Sigmoid colon (tissue), 6 donors: ENCODE measurements at regions not wholly inside any gene's neighbourhood (a gene's known extent, or its start where the extent isn't known, plus 50 kb on each side); places are given as distances from the start of the nearest gene placed in this dataset.

Experiments
- DNase-seq: peaks from one replicate; pipeline ENCODE4 v3.0.0-alpha.2; 2019
- H3K27ac ChIP-seq, 4 donors: fragments of 200-600 bp; sonication (generic); one replicate each; pipeline ENCODE4 v1.5.1; 2016 to 2019; ENCODE audit warnings: mild to moderate bottlenecking in 1 of 4
- H3K27me3 ChIP-seq, 3 donors: fragments of 200-600 bp; sonication (generic); one replicate each; pipeline ENCODE4 v1.5.1; 2019; ENCODE audit warnings: mild to moderate bottlenecking in 1 of 3
- H3K36me3 ChIP-seq, 4 donors: fragments of 200-600 bp; sonication (generic); one replicate each; pipeline ENCODE4 v1.5.1; 2016 to 2019
- H3K4me1 ChIP-seq, 4 donors: fragments of 200-600 bp; sonication (generic); one replicate each; pipeline ENCODE4 v1.5.1; 2017 to 2019
- H3K4me3 ChIP-seq, 4 donors: fragments of 200-600 bp; sonication (generic); one replicate each; pipeline ENCODE4 v1.5.1; 2017 to 2019; ENCODE audit warnings: mild to moderate bottlenecking in 2 of 4, moderate library complexity in 1 of 4
- H3K9me3 ChIP-seq, 4 donors: fragments of 200-600 bp in 3 of 4; sonication (generic) in 3 of 4; one replicate each; pipeline versions ENCODE4 v1.5.1 to v1.6.1; 2013 to 2019
- CTCF ChIP-seq, 4 experiments: fragments of 450-650 bp in 3 of 4; fragments of 200-600 bp in 1 of 4; IDR thresholded peaks; one replicate each; pipeline ENCODE4 v1.5.1; 2016 to 2019; ENCODE audit warnings: antibody characterized with exemption in 4 of 4, mild to moderate bottlenecking in 3 of 4, moderate library complexity in 2 of 4
- EP300 ChIP-seq, 4 donors: sonication (generic); formaldehyde crosslinking; IDR thresholded peaks; one replicate each; pipeline ENCODE4 v1.6.1; 2017; ENCODE audit warnings: antibody characterized with exemption in 4 of 4
- POLR2A ChIP-seq, 2 donors: fragments of 450-650 bp; IDR thresholded peaks; one replicate each; pipeline ENCODE4 v1.6.1; 2016; ENCODE audit warnings: antibody characterized with exemption in 2 of 2, mild to moderate bottlenecking in 2 of 2, moderate library complexity in 2 of 2
- POLR2AphosphoS5 ChIP-seq, 4 donors: sonication (generic); formaldehyde crosslinking; IDR thresholded peaks; one replicate each; pipeline ENCODE4 v1.6.1; 2017; ENCODE audit warnings: antibody characterized with exemption in 4 of 4
- WGBS, 2 donors: extraction: QIAGEN DNeasy Blood & Tissue Kit; methylation state at CpG; one replicate each; pipeline ENCODE4 v1.1.7; 2013; 5-methylcytosine and 5-hydroxymethylcytosine counted together
- intact Hi-C: fragments of 100-400 bp; cut with DNase I; formaldehyde crosslinking; loops from one replicate; pipeline ENCODE4 v1.15.1; 2023
- donor health status: healthy with polysubstance abuse.
- donor health status: healthy.

GRCh38 chrY:21121065-21121464, 365.2 kb downstream of the RPS4Y2 start:
- DNase-seq: no peak
- H3K36me3 ChIP-seq: no peaks in the 10 kb centered on the region
- no peaks in the 10 kb centered on the region for H3K4me1 ChIP-seq
- intact Hi-C loops: no loop called here
- H3K4me3 ChIP-seq: no peak overlapping the region
- no peak for TF ChIP-seq CTCF (IDR thresholded peaks at IDR 0.05)
- no peak for TF ChIP-seq EP300 (IDR thresholded peaks at IDR 0.05)
- no peak for TF ChIP-seq POLR2A (IDR thresholded peaks at IDR 0.05)
- no peak for TF ChIP-seq POLR2AphosphoS5 (IDR thresholded peaks at IDR 0.05)
- 93 to 96% methylated on average over 1 of the region's 1 CpG for WGBS, 2 donors
- H3K9me3 ChIP-seq: no peaks in the 10 kb centered on the region
- H3K27me3 ChIP-seq: no peaks in the 10 kb centered on the region
- H3K27ac ChIP-seq: no peak overlapping the region

- no peaks in the 10 kb centered on the region for H3K36me3 ChIP-seq
- no peaks in the 10 kb centered on the region for H3K27me3 ChIP-seq
- no peak for DNase-seq
- no peaks in the 10 kb centered on the region for H3K4me1 ChIP-seq
- intact Hi-C loops: no loop called here
- no peak for TF ChIP-seq POLR2A (IDR thresholded peaks at IDR 0.05)
- TF ChIP-seq CTCF (IDR thresholded peaks at IDR 0.05): no peak
- TF ChIP-seq EP300 (IDR thresholded peaks at IDR 0.05): no peak
- no peak for TF ChIP-seq POLR2AphosphoS5 (IDR thresholded peaks at IDR 0.05)
- WGBS, 2 donors: 78 to 92% methylated on average over 1 of the region's 1 CpG
- no peak overlapping the region for H3K4me3 ChIP-seq
- H3K27ac ChIP-seq: no peak overlapping the region
- no peaks in the 10 kb centered on the region for H3K9me3 ChIP-seq
Measured at GRCh38 chrY:21135591-21135990, 375.5 kb upstream of the RBMY1B start.

DNA sequence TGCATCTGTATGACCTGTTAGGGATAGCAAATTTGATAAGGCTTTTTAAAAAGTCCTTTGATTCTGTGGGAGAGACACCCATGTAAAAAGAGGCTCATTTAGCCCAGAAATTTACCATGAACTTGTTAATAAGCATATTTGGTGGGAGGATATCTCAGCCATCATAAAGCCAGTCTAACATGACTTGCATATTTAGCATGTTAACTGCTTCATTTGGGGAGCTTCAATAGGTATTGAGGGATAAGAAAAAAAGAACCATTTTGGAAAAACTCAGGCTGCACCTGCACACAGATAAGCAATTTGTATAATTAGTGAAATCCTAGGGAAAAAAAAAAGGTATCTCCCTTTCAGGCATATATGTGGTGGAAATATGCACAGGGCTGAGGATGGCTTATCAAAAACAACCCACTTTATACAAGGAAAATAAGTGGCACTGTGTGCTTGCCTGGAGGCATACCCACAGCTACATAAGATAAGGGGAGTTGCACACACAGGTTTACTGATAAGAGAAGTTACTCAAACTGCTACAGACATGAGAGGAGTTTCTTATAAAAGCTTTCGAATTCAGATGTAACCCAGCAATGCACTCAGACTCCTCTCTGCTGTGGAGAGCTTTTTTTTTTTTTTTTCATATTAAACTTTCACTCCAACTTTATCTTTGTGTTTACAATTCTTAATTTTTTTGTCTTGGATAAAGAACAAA, 372.9 kb upstream of the RBMY1B start:
- no peak overlapping the region for H3K4me3 ChIP-seq

GRCh38 chrY:21146331-21146730, 364.8 kb upstream of the RBMY1B start:
- Histone ChIP-seq H3K4me1 (no peaks in the 10 kb centered on the region), H3K27me3 (no peaks in the 10 kb centered on the region), H3K27ac (no peak overlapping the region), H3K4me3 (no peak overlapping the region), H3K36me3 (no peaks in the 10 kb centered on the region), H3K9me3 (no peaks in the 10 kb centered on the region)
- 91 to 93% methylated on average over 1 of the region's 1 CpG for WGBS, 2 donors
- no peak for TF ChIP-seq CTCF (IDR thresholded peaks at IDR 0.05)
- no peak for TF ChIP-seq POLR2AphosphoS5 (IDR thresholded peaks at IDR 0.05)
- no peak for TF ChIP-seq EP300 (IDR thresholded peaks at IDR 0.05)
- TF ChIP-seq POLR2A (IDR thresholded peaks at IDR 0.05): no peak
- DNase-seq: no peak
- intact Hi-C loops: no loop called here

More for the DNA sequence above, 372.9 kb upstream of the RBMY1B start:
- Histone ChIP-seq H3K27me3 (no peaks in the 10 kb centered on the region), H3K27ac (no peak overlapping the region), H3K9me3 (no peaks in the 10 kb centered on the region), H3K4me1 (no peaks in the 10 kb centered on the region), H3K36me3 (no peaks in the 10 kb centered on the region)
- 33 to 37% methylated on average over 1 of the region's 1 CpG for WGBS, 2 donors
- intact Hi-C loops: no loop called here
- TF ChIP-seq CTCF (IDR thresholded peaks at IDR 0.05): no peak
- TF ChIP-seq EP300 (IDR thresholded peaks at IDR 0.05): no peak
- no peak for TF ChIP-seq POLR2AphosphoS5 (IDR thresholded peaks at IDR 0.05)
- DNase-seq: no peak

DNA sequence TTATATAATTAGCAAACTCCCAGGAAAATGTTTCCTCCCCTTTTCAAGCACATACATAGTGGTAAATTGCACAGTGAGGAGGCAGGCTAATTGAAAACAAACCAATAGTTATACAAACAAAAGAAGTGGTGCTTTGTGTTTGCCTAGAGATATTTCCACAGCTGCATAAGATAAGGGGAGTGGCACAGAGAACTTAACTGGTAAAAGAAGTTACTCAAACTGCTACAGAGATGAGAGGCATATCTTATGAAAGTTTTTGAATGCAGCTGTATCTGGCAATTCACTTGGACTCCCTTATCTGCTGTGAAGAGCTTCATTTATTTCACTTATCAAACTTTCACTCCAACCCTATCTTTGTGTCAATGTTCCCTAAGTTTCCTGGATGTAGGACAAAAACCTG, 361.2 kb upstream of the RBMY1B start:
- Histone ChIP-seq H3K27me3 (no peaks in the 10 kb centered on the region), H3K4me3 (no peak overlapping the region), H3K36me3 (no peaks in the 10 kb centered on the region), H3K4me1 (no peaks in the 10 kb centered on the region), H3K9me3 (no peaks in the 10 kb centered on the region), H3K27ac (no peak overlapping the region)
- DNase-seq: no peak
- no peak for TF ChIP-seq EP300 (IDR thresholded peaks at IDR 0.05)
- TF ChIP-seq CTCF (IDR thresholded peaks at IDR 0.05): no peak
- TF ChIP-seq POLR2AphosphoS5 (IDR thresholded peaks at IDR 0.05): no peak
- TF ChIP-seq POLR2A (IDR thresholded peaks at IDR 0.05): no peak
- intact Hi-C loops: no loop called here
